CD4-positive, alpha-beta T cell treated with Interleukin-6 at 100 ng/mL for 8 hours (primary cell): ENCODE measurements at regions not wholly inside any gene's neighbourhood (a gene's known extent, or its start where the extent isn't known, plus 50 kb on each side); places are given as distances from the start of the nearest gene placed in this dataset.
"Not testable (repeated sequence)": the region's sequence is repeated elsewhere in the genome, so short reads cannot be mapped to it uniquely, and the experiment has no call there.

ENCODE experiments used
- DNase-seq: peaks from one replicate; pipeline ENCODE4 v3.0.0-alpha.2; 2020; ENCODE audit warnings: mixed read lengths, low spot score

GRCh38 chr3:38966811-38967692 lies 84.7 kb downstream of the SCN11A start:
- no peak for DNase-seq

- no peak for DNase-seq
Observed at GRCh38 chr3:38964646-38965045, 87.1 kb downstream of the SCN11A start.

GRCh38 chr3:38964204-38964603 lies 87.5 kb downstream of the SCN11A start:
- no peak for DNase-seq

- peak; percentile 24 for DNase-seq
Observed at GRCh38 chr3:38960953-38961622, 90.7 kb downstream of the SCN11A start.

- DNase-seq: no peak
Observed at GRCh38 chr3:38960042-38960622, 91.6 kb downstream of the SCN11A start.

- no peak for DNase-seq
Observed at GRCh38 chr3:38958026-38958720, 93.6 kb downstream of the SCN11A start.

GRCh38 chr3:38957296-38957695 lies 94.4 kb downstream of the SCN11A start:
- no peak for DNase-seq

GRCh38 chr3:38952721-38953120 lies 99.0 kb downstream of the SCN11A start:
- DNase-seq: no peak

GRCh38 chr3:38951167-38951566 lies 100.6 kb downstream of the SCN11A start:
- DNase-seq: not testable (repeated sequence)

GRCh38 chr3:38950581-38950980 lies 101.2 kb downstream of the SCN11A start:
- no peak for DNase-seq

- DNase-seq: no peak
Observed at GRCh38 chr3:38949994-38950393, 101.8 kb downstream of the SCN11A start.

- no peak for DNase-seq
Observed at GRCh38 chr3:38940394-38940793, 111.3 kb downstream of the SCN11A start.

- no peak for DNase-seq
Observed at GRCh38 chr3:38925351-38925750, 109.3 kb upstream of the SCN10A start.

- no peak for DNase-seq
Observed at GRCh38 chr3:38916706-38917105, 100.7 kb upstream of the SCN10A start.

GRCh38 chr3:38907426-38907825 lies 91.4 kb upstream of the SCN10A start:
- no peak for DNase-seq

- no peak for DNase-seq
Observed at GRCh38 chr3:38890426-38890825, 74.4 kb upstream of the SCN10A start.

GRCh38 chr3:38878646-38879045 lies 62.6 kb upstream of the SCN10A start:
- DNase-seq: no peak
